Ishikawa (cell line): ENCODE measurements at regions not wholly inside any gene's neighbourhood (a gene's known extent, or its start where the extent isn't known, plus 50 kb on each side); places are given as distances from the start of the nearest gene placed in this dataset.

Experiments used
- EGR1 ChIP-seq: IDR thresholded peaks from 2 replicates; pipeline ENCODE4 v1.6.1; 2012
- EP300 ChIP-seq: IDR thresholded peaks from 2 replicates; pipeline ENCODE4 v1.6.1; 2012; ENCODE audit warnings: borderline replicate concordance
- NFIC ChIP-seq: IDR thresholded peaks from 2 replicates; pipeline ENCODE4 v1.6.1; 2012
- REST ChIP-seq: IDR thresholded peaks from 2 replicates; pipeline ENCODE4 v1.6.1; 2012; ENCODE audit warnings: low read depth, mild to moderate bottlenecking
- TAF1 ChIP-seq: IDR thresholded peaks from 2 replicates; pipeline ENCODE4 v1.6.1; 2012; ENCODE audit warnings: low read depth, mild to moderate bottlenecking
- TEAD4 ChIP-seq: IDR thresholded peaks from 2 replicates; pipeline ENCODE4 v1.6.1; 2012
- USF1 ChIP-seq: IDR thresholded peaks from 2 replicates; pipeline ENCODE4 v1.6.1; 2012
- YY1 ChIP-seq: IDR thresholded peaks from 2 replicates; pipeline ENCODE4 v1.6.1; 2012; ENCODE audit warnings: low read depth
- TF ChIP-seq, protein P1 (sequence below): IDR thresholded peaks from 2 replicates; pipeline ENCODE4 v1.6.1; 2012

- no peak for TF ChIP-seq TAF1
- TF ChIP-seq REST = no peak
- TF ChIP-seq, protein P1, sequence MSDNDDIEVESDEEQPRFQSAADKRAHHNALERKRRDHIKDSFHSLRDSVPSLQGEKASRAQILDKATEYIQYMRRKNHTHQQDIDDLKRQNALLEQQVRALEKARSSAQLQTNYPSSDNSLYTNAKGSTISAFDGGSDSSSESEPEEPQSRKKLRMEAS = no peak
- no peak for TF ChIP-seq EGR1
- TF ChIP-seq YY1 = no peak
- no peak for TF ChIP-seq EP300
- TF ChIP-seq NFIC = no peak
- TF ChIP-seq USF1 = no peak
- no peak for TF ChIP-seq TEAD4
Observed at GRCh38 chr14:66206554-66206953, 279.6 kb upstream of the CCDC196 start.
